ENCODE measurements at regions not wholly inside any gene's neighbourhood (a gene's known extent, or its start where the extent isn't known, plus 50 kb on each side); places are given as distances from the start of the nearest gene placed in this dataset.

DNA sequence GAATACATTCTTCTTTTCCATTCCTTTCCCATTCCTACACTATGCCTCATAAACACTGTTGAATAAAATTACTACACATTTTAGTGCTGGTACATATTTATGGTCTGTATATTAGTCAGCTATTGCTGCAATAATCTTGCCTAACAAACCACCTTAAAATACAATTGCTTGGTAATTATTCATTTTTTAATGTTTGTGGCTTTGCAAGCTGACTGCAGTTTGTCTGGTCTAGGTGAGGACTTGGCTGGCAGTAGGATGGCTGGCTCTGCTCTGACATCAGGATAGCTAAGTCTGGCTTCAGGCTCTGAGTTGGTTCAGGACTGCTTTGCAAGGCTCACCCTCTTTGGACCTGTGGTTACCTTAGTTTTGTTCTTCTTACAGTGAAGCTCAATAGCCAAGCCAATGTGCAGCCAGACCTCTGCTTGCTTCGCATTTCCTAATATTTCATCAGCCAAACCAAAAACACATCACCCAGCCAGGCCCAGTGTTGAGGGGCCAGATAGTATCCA lies 913.4 kb upstream of the RAG2 start:
- peaks cover 6% of the 10 kb centered on the region for H3K4me1 ChIP-seq (ENCODE audit: control insufficient read depth, insufficient read depth, low read length)
- no peak overlapping the region for H3K9ac ChIP-seq (ENCODE audit: extremely low read depth, low read length, poor library complexity, severe bottlenecking)
- no peak for DNase-seq
- Mint-ChIP-seq H3K4me1 (peaks cover 18% of the 10 kb centered on the region), H3K9me3 (peaks cover 14% of the 10 kb centered on the region), H3K27me3 (ENCODE audit: insufficient read depth) (peaks cover 47% of the 10 kb centered on the region), H3K36me3 (ENCODE audit: low read depth) (no peaks in the 10 kb centered on the region), H3K4me3 (no peak overlapping the region), H3K27ac (no peak overlapping the region)
- WGBS, 2 experiments (ENCODE audit: insufficient coverage in 1 of 2, insufficient read length in 1 of 2): 100% methylated on average over 1 of the region's 1 CpG; no CpG with 5 or more reads in 1 of the 2 experiments
- peaks cover 30% of the 10 kb centered on the region for H3K9me3 ChIP-seq (ENCODE audit: control insufficient read depth, low read length)
- H3K36me3 ChIP-seq (ENCODE audit: control insufficient read depth, insufficient read depth, low read length): no peaks in the 10 kb centered on the region
- no peak for TF ChIP-seq CTCF (conservative IDR thresholded peaks at IDR 0.05)
- peaks cover 46% of the 10 kb centered on the region for H3K27me3 ChIP-seq (ENCODE audit: control insufficient read depth, insufficient read depth, low read length, poor library complexity, severe bottlenecking)
- H3K4me3 ChIP-seq (ENCODE audit: low read length): no peak overlapping the region
- H3K27ac ChIP-seq (ENCODE audit: low read depth, low read length): no peak overlapping the region

DNA sequence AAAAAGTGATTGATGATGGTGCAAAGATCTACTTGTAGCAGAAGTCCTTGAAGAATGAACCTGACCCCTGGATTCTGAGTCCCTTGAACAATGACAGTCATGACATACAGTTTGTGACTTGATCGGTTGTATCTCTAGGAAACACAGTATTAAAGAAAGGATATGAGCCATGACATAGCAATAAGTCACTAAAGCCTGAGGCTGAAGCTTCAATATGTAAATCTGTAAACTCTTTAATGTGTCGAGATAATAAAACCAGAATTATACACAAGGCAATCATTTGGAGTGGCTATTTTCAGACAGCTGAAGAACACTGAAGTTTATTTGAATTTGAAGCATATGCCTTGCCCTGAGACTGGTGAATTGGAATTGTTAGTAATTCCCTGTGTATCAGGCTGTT lies 911.5 kb upstream of the RAG2 start:
- H3K9ac ChIP-seq (ENCODE audit: extremely low read depth, low read length, poor library complexity, severe bottlenecking): no peak overlapping the region
- H3K4me1 Mint-ChIP-seq: peaks cover 36% of the 10 kb centered on the region
- H3K4me3 Mint-ChIP-seq: no peak overlapping the region
- peaks cover 10% of the 10 kb centered on the region for H3K9me3 ChIP-seq (ENCODE audit: control insufficient read depth, low read length)
- no peak overlapping the region for H3K27ac ChIP-seq (ENCODE audit: low read depth, low read length)
- no peak overlapping the region for H3K4me3 ChIP-seq (ENCODE audit: low read length)
- DNase-seq: no peak
- no peak for TF ChIP-seq CTCF (conservative IDR thresholded peaks at IDR 0.05)
- H3K27me3 ChIP-seq (ENCODE audit: control insufficient read depth, insufficient read depth, low read length, poor library complexity, severe bottlenecking): peaks cover 40% of the 10 kb centered on the region
- H3K4me1 ChIP-seq (ENCODE audit: control insufficient read depth, insufficient read depth, low read length): peaks cover 6% of the 10 kb centered on the region
- peaks cover 42% of the 10 kb centered on the region for H3K27me3 Mint-ChIP-seq (ENCODE audit: insufficient read depth)
- no peak overlapping the region for H3K27ac Mint-ChIP-seq
- 94 to 98% methylated on average over 2 of the region's 2 CpGs for WGBS, 2 experiments (ENCODE audit: insufficient coverage in 1 of 2, insufficient read length in 1 of 2)
- no peaks in the 10 kb centered on the region for H3K36me3 Mint-ChIP-seq (ENCODE audit: low read depth)
- no peaks in the 10 kb centered on the region for H3K36me3 ChIP-seq (ENCODE audit: control insufficient read depth, insufficient read depth, low read length)
- H3K9me3 Mint-ChIP-seq: peaks cover 1% of the 10 kb centered on the region

DNA sequence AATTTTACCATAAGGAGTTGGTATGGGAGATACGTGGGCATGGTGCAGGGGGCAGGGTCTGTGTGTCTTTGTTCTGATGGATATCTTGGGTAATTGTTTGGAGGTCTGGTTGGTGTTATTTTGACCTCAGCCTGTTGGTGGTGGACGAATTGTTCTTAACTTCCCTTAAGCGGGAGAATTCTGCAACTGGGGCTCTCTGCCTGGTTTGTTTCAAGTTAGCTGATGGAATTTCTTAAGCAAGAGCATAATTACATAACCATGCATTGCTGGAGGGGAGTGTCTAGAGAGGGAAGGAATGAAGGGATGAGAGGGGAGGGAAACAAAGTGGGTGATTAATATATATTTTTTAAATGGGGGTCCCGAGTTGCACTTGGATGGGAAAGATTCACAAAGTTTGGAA lies 908.5 kb upstream of the RAG2 start:
- no peak overlapping the region for H3K9ac ChIP-seq (ENCODE audit: extremely low read depth, low read length, poor library complexity, severe bottlenecking)
- H3K36me3 Mint-ChIP-seq (ENCODE audit: low read depth): no peaks in the 10 kb centered on the region
- WGBS, 2 experiments (ENCODE audit: insufficient coverage in 1 of 2, insufficient read length in 1 of 2): 86% methylated on average over 4 of the region's 4 CpGs; no CpG with 5 or more reads in 1 of the 2 experiments
- H3K4me3 Mint-ChIP-seq: no peak overlapping the region
- H3K36me3 ChIP-seq (ENCODE audit: control insufficient read depth, insufficient read depth, low read length): no peaks in the 10 kb centered on the region
- peaks cover 20% of the 10 kb centered on the region for H3K27me3 ChIP-seq (ENCODE audit: control insufficient read depth, insufficient read depth, low read length, poor library complexity, severe bottlenecking)
- TF ChIP-seq CTCF (conservative IDR thresholded peaks at IDR 0.05): no peak
- H3K27ac ChIP-seq (ENCODE audit: low read depth, low read length): no peak overlapping the region
- peak overlapping the region; percentile 37 for H3K27ac Mint-ChIP-seq
- DNase-seq: no peak
- peaks cover 1% of the 10 kb centered on the region for H3K9me3 Mint-ChIP-seq
- peaks cover 27% of the 10 kb centered on the region for H3K27me3 Mint-ChIP-seq (ENCODE audit: insufficient read depth)
- no peaks in the 10 kb centered on the region for H3K9me3 ChIP-seq (ENCODE audit: control insufficient read depth, low read length)
- H3K4me1 Mint-ChIP-seq: peaks cover 51% of the 10 kb centered on the region
- H3K4me1 ChIP-seq (ENCODE audit: control insufficient read depth, insufficient read depth, low read length): peaks cover 12% of the 10 kb centered on the region
- peak overlapping the region; percentile 6 for H3K4me3 ChIP-seq (ENCODE audit: low read length)
